Suppressor macrophage (primary cell): ENCODE measurements at regions not wholly inside any gene's neighbourhood (a gene's known extent, or its start where the extent isn't known, plus 50 kb on each side); places are given as distances from the start of the nearest gene placed in this dataset.

Source experiments
- DNase-seq, 4 experiments: peaks; one replicate each; pipeline ENCODE4 v3.0.0-alpha.2; 2020 to 2022

GRCh38 chr15:69996321-69997160, 101.2 kb downstream of the TLE3 start:
- DNase-seq = no peak

- no peak for DNase-seq
Measured at GRCh38 chr15:69997161-69997485, 100.6 kb downstream of the TLE3 start.
